ENCODE measurements at regions not wholly inside any gene's neighbourhood (a gene's known extent, or its start where the extent isn't known, plus 50 kb on each side); places are given as distances from the start of the nearest gene placed in this dataset.
A peak's percentile ranks its signal among the peaks of the same experiment; 100 is the strongest.

- peak; percentile 52 to 76 (median 65) for TF ChIP-seq CTCF (IDR thresholded peaks at IDR 0.05)
- TF ChIP-seq POLR2A (IDR thresholded peaks at IDR 0.05): no peak
Measured at GRCh38 chr10:104580774-104581675, 60.1 kb upstream of the SORCS3 start.
